A673 (cell line): ENCODE measurements at regions not wholly inside any gene's neighbourhood (a gene's known extent, or its start where the extent isn't known, plus 50 kb on each side); places are given as distances from the start of the nearest gene placed in this dataset.

Experiments used
- BruUV-seq: library from RNA; stranded (reverse); fragments of 400-500 nt; replicated peaks from 2 replicates; lab custom pipeline; 2021; lab: Mats Ljungman, UMichigan
- CTCF ChIA-PET: fragments of 300-600 bp; sonication (Branson Sonifier 250); formaldehyde crosslinking; loops from one replicate; lab custom pipeline; 2022; ENCODE audit warnings: antibody characterized with exemption; lab: Charles Lee
- POLR2A ChIA-PET: fragments of 300-600 bp; sonication (Branson Sonifier 250); formaldehyde crosslinking; loops from one replicate; lab custom pipeline; 2022; ENCODE audit warnings: antibody characterized with exemption; ENCODE audit not compliant: low non-redundant PET; lab: Charles Lee
- DNase-seq: peaks from one replicate; pipeline ENCODE4 v3.0.0-alpha.2; 2015; ENCODE audit warnings: low spot score
- H3K27ac ChIP-seq: fragments of 200-600 bp; sonication (generic); 2 replicates; pipeline ENCODE4 v1.5.1; 2016; ENCODE audit warnings: mixed run types, low read depth, mild to moderate bottlenecking, mixed read lengths, antibody characterized with exemption, low read length; ENCODE audit not compliant: poor library complexity, severe bottlenecking
- H3K27me3 ChIP-seq: fragments of 200-600 bp; sonication (generic); replicated peaks from 2 replicates; pipeline ENCODE4 v1.6.1; 2017; ENCODE audit warnings: mixed run types, low read depth, mild to moderate bottlenecking, mixed read lengths, antibody characterized with exemption, low read length; ENCODE audit not compliant: insufficient read depth, poor library complexity
- H3K36me3 ChIP-seq: fragments of 200-600 bp; sonication (generic); 2 replicates; pipeline ENCODE4 v1.6.1; 2016; ENCODE audit warnings: mixed run types, mild to moderate bottlenecking, mixed read lengths, antibody characterized with exemption, low read length; ENCODE audit not compliant: insufficient read depth, poor library complexity, severe bottlenecking
- H3K4me1 ChIP-seq: fragments of 200-600 bp; sonication (generic); 2 replicates; pipeline ENCODE4 v1.6.1; 2017; ENCODE audit warnings: mixed run types, mild to moderate bottlenecking, mixed read lengths, antibody characterized with exemption, low read length; ENCODE audit not compliant: insufficient read depth, poor library complexity, severe bottlenecking
- H3K4me3 ChIP-seq: fragments of 200-600 bp; sonication (generic); 2 replicates; pipeline ENCODE4 v1.5.1; 2016; ENCODE audit warnings: low read depth, mixed run types, mild to moderate bottlenecking, mixed read lengths, low read length; ENCODE audit not compliant: poor library complexity, severe bottlenecking
- H3K9me3 ChIP-seq: fragments of 200-600 bp; sonication (generic); 2 replicates; pipeline ENCODE4 v1.6.1; 2016; ENCODE audit warnings: mixed run types, low read depth, mild to moderate bottlenecking, mixed read lengths, antibody characterized with exemption, low read length; ENCODE audit not compliant: poor library complexity, severe bottlenecking
- EZH2 ChIP-seq: fragments of 200-600 bp; sonication (generic); IDR thresholded peaks from 2 replicates; pipeline ENCODE4 v1.6.1; 2017; ENCODE audit warnings: borderline replicate concordance, low read depth, mild to moderate bottlenecking, mixed read lengths, antibody characterized with exemption, low read length; ENCODE audit not compliant: poor library complexity, severe bottlenecking
- intact Hi-C: fragments of 100-400 bp; cut with micrococcal nuclease; formaldehyde crosslinking; loops from one replicate; pipeline ENCODE4 v1.10.0; 2022; ENCODE audit not compliant: unreplicated experiment
- TF ChIP-seq, protein P1 (sequence below): fragments of 300-800, 200-600 bp; sonication (generic); conservative IDR thresholded peaks from 2 replicates; pipeline ENCODE4 v1.5.1; 2017; ENCODE audit warnings: low read depth, mild to moderate bottlenecking, antibody characterized with exemption, low read length, moderate library complexity, mixed read lengths

DNA sequence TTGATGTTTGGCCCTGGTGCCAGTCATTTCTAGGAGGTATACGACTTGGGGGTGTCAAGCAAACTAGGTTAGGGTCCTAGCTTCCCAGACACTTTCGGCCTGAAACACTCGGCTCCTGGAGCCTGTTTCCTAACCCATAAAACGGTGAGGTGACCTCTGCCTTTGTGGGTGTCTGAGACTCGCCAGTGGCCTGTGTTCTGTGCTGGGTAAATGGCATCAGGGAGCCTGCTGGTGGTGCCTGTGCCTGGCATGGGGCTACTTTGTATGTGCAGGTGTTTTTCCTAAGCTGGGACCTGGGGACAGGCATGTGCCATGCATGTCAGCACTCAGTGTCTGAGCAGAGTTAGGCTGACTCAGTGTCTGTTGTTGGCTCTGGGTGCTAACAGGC is 139.2 kb downstream of the GLI2 start:
- DNase-seq, result no peak
- CTCF ChIA-PET, result no interaction called here
- no peak overlapping the region for H3K27ac ChIP-seq
- no peaks in the 10 kb centered on the region for H3K27me3 ChIP-seq
- intact Hi-C loops, result no loop called here
- BruUV-seq, result no TSS peak
- POLR2A ChIA-PET, result no interaction called here
- no peak overlapping the region for H3K4me3 ChIP-seq
- peaks cover 9% of the 10 kb centered on the region for H3K4me1 ChIP-seq
- no peaks in the 10 kb centered on the region for H3K9me3 ChIP-seq
- TF ChIP-seq, protein P1, sequence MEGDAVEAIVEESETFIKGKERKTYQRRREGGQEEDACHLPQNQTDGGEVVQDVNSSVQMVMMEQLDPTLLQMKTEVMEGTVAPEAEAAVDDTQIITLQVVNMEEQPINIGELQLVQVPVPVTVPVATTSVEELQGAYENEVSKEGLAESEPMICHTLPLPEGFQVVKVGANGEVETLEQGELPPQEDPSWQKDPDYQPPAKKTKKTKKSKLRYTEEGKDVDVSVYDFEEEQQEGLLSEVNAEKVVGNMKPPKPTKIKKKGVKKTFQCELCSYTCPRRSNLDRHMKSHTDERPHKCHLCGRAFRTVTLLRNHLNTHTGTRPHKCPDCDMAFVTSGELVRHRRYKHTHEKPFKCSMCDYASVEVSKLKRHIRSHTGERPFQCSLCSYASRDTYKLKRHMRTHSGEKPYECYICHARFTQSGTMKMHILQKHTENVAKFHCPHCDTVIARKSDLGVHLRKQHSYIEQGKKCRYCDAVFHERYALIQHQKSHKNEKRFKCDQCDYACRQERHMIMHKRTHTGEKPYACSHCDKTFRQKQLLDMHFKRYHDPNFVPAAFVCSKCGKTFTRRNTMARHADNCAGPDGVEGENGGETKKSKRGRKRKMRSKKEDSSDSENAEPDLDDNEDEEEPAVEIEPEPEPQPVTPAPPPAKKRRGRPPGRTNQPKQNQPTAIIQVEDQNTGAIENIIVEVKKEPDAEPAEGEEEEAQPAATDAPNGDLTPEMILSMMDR, result no peak
- no peak for TF ChIP-seq EZH2
- no peaks in the 10 kb centered on the region for H3K36me3 ChIP-seq

DNA sequence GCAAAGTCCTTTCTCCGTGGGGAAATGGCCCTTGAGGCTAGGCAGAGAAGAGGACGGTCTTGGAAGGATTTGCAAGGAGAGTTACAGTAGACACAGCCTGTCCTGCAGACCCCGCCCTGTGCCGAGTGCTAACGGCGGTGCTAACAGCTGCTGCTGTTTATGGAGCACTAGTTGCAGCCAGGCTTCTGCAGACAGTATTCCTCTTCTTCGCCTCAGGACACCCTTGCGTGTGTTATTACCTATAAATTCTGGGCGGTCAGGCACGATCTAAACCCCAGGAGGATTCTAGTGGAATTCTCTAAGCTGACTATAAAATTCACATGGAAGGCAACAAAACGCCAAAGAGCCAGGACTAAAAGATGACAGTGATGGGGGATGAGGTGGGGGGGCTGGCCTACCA is 139.8 kb downstream of the GLI2 start:
- H3K36me3 ChIP-seq, result no peaks in the 10 kb centered on the region
- intact Hi-C loops, result no loop called here
- H3K9me3 ChIP-seq, result no peaks in the 10 kb centered on the region
- ChIA-PET CTCF (no interaction called here), POLR2A (no interaction called here)
- peaks cover 10% of the 10 kb centered on the region for H3K4me1 ChIP-seq
- TF ChIP-seq EZH2, result no peak
- TF ChIP-seq, protein P1, result no peak
- DNase-seq, result no peak
- no peak overlapping the region for H3K4me3 ChIP-seq
- no TSS peak for BruUV-seq
- no peaks in the 10 kb centered on the region for H3K27me3 ChIP-seq
- no peak overlapping the region for H3K27ac ChIP-seq

DNA sequence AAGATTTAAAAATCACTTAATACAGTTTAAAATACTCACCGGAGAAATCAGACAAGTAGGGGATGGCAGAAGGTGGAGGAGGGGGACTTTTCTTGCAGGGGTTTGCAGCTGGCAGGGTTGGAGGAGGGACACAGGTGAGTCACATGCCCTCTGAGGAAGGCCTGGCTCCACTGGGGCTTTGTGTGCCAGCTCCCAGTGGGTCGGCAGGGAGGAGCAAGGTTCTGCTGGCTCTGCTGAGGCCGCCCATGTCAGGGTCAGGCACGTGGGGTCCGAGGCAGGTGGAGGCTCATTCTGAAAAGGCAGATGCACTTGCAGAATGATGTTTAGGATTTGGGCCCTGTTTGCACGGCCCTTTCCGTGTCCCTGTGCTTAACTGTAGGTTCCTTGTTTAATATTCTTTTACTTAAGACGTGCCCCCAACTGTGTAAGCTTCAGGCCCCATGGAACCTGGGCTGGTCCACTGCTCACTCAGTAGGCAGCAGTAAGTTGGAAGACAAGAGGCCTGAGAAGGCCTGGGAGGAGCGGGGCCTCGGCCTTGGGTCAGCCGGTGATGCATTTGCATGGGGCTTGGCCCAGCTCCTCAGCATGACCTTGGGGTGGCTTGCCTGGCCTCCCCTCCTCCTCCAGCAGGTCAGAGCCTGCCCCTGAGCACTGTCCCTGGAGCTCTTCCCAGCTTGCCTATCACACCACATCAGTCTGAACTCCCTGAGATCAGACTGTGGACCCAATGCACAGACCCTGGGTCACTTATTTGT is 141.0 kb downstream of the GLI2 start:
- intact Hi-C loops, result no loop called here

More for the DNA sequence above, 141.0 kb downstream of the GLI2 start:
- ChIA-PET POLR2A (no interaction called here), CTCF (no interaction called here)
- H3K4me1 ChIP-seq, result peaks cover 10% of the 10 kb centered on the region
- H3K27ac ChIP-seq, result no peak overlapping the region
- no peaks in the 10 kb centered on the region for H3K9me3 ChIP-seq
- no peak for DNase-seq
- no peaks in the 10 kb centered on the region for H3K27me3 ChIP-seq
- H3K36me3 ChIP-seq, result no peaks in the 10 kb centered on the region
- TF ChIP-seq EZH2, result no peak
- TF ChIP-seq, protein P1, result no peak
- no TSS peak for BruUV-seq
- no peak overlapping the region for H3K4me3 ChIP-seq
